Stimulated activated CD4-positive, alpha-beta T cell treated with anti-CD3 and anti-CD28 coated beads, Interleukin-12 subunit alpha, Interleukin-12 subunit beta, amount 100 ng/mL, for 48 hours (primary cell): ENCODE measurements at regions not wholly inside any gene's neighbourhood (a gene's known extent, or its start where the extent isn't known, plus 50 kb on each side); places are given as distances from the start of the nearest gene placed in this dataset.
"Not testable (repeated sequence)": the region's sequence is repeated elsewhere in the genome, so short reads cannot be mapped to it uniquely, and the experiment has no call there.

Experiments
- DNase-seq, 3 donors: peaks; one replicate each; pipeline ENCODE4 v3.0.0-alpha.2; 2020; ENCODE audit warnings: low read depth in 2 of 3, low spot score in 1 of 3

DNA sequence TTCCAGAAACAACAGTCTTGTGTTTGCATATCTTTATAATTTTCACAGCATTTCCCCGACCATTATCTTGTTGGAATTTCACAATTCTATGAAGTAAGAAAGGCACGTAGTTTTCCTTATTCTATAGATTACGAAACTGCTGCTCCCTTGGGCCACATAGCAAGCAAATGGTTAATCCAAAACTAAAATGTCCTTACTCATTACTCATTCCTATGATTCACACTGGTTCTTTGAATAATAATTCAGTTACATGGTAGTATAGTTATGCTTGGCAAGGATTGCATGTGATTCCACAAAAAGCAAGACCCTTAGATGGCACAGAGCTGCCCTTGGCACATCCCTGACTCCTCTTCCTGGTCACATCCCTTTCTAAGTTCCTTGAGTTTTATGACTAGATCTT is 51.2 kb downstream of the OR13H1 start:
- no peak for DNase-seq

DNA sequence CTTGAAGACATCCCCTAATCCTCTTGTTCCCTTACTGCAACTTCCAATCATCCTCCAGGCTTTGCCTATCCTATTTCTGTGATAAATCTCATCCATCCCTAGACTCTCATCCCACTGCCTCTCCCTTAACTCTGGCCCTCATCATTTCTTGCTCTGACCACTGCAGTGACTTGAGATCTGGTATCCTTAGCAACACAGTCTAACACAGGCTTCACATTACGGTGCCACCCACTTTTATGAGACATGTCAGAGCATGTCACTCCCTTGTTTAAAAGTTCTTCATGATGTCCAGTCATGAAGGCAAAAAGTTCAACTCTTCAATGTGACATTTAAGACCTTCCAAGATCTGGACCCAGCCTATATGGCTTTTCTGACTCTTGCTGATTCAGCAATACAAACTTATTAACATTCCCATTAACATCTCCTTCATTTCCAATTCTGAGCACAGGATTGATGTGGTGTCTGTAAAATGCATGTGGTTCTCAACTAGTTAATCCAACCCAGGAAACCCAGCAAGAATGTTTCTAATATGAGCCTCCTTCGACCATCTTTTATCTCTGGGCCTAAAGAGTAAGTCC is 64.0 kb downstream of the OR13H1 start:
- DNase-seq, result no peak

DNA sequence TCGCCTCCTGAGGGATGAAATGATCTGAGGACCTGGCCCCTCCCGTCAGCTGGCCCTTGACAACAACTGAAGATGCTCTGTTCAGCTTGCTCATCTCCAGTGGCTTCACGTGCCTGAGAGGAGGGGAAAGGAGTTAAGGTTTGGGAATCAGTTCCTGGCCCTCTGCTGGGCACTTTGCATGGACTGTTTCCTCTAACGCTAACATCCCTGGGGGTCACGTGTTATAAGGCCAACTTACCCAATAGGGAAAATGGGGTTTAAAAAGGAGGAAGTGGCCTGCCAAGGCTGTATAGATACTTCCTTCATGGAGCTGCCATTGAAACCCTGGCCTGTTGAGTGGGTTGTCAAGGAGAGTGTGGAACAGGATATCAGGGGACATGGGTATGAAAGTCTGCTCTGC is 65.6 kb downstream of the OR13H1 start:
- no peak for DNase-seq

DNA sequence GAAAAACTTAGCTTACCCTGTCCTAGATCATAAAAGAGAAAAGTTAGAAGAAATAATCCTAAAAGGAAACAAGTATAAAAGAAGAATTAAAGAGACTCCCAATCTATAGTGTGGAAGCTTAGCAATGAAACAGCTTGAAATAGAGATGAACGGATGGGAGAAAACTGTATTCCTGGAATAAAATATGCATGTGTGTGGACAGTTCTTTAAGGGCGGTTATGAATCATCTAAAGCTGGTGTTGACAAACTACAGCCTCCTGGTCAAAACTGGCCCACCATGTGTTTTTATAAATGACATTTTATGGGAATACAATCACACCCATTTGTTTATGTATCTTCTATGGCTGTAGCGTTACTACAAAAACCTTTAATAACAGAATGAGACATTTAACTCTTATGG is 69.4 kb downstream of the OR13H1 start:
- no peak for DNase-seq

DNA sequence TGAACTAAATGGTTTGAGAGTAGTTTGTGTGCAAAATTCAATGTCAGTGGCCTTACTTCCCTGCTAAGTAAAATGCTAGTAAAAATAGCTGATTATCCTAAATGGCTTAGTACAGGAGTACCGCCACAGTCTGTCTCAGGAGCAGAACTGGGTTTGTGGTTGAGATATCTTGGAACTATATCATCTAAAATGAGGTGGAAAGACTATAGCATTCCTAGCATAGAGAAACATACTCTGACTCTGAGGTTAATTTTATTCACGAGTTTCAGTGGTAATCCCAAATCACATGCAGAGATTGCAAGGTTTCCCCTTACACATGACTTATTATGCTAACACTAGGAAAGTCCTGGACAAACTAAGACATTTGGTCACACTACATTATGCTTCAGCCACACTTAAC is 70.4 kb downstream of the OR13H1 start:
- DNase-seq, result no peak

DNA sequence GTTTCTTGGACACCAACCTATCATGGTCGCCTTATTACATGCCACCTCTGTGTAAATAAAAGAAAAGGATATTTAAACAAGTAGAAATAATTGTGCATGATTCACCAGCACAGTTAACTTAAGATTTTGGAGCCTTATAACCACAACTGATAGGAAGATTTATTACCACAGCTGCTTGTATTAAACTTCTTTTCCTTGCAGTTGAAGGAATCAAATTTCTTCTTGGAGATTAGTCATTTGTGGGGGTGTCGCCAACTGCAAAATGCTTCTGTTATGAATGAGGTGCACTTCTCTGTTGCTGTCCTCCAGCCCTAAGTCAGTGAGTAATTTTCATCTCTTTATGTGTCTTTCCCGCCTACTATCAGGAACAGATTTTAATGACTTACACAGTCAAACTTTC is 73.3 kb downstream of the OR13H1 start:
- DNase-seq, result no peak

DNA sequence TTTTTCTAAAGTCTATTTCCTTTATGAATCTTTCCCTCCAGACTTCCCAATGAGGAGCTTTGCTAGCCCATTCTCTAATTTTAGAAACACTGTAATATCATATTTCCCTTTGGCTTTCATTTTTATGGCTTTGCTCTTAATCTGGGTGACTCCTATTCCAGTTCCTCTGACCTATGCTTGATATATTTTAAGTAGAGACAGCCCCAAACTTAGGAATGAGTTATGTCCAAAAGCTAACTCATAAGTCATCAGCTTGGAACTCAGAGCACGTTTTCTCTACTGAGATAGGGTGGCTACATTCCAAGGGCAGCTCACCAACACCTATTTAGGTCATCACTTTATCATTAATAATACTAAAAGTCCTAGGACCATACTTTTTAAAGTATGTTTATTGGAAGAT is 77.8 kb downstream of the OR13H1 start:
- no peak for DNase-seq

DNA sequence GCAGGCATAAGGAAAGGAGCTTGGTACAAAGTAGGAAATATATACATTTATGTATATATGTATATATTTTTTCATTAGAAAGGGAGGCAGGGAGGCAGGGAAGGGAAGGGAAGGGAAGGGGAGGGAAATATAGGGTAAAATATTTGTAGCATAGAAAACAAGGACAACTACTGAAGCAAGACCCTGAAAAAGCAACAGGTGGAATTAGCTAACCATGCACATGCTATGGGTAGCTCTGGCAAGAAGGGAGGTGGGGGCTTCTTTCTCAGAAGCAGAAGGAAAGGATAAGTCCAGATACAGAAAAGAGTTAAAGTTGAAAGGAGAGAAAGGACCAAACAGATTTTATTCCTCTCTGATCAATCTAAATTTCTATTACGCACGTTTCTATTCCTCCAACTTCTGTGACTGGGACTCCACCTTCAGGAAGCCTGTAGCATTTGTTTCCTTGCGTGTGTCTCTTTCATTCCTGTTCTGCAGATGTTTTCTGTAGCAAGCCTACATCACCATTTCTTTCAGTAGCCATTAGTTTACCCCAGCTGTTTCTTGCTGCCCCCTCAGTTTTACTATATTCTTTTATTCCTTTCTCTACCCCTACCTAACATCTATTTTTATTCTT is 82.9 kb downstream of the OR13H1 start:
- no peak for DNase-seq

DNA sequence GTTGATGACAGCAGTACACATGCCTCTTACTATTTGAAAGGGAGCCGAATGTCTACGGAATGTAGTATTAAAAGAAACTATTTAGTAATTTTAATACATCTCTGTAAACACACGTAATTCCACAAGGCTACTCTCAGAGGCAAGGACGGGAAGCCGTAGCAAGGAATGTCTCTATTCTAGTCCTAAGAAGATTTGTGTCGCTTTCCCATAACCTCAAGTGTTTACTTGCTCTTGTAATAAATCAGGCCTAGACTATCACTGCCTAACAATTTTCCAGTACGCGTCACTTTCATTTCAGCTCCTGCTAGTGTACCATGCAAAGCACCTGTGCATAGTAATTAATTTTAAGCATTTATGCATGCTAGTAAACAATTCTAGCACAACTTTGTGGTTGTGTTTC is 86.7 kb downstream of the OR13H1 start:
- DNase-seq, result no peak

DNA sequence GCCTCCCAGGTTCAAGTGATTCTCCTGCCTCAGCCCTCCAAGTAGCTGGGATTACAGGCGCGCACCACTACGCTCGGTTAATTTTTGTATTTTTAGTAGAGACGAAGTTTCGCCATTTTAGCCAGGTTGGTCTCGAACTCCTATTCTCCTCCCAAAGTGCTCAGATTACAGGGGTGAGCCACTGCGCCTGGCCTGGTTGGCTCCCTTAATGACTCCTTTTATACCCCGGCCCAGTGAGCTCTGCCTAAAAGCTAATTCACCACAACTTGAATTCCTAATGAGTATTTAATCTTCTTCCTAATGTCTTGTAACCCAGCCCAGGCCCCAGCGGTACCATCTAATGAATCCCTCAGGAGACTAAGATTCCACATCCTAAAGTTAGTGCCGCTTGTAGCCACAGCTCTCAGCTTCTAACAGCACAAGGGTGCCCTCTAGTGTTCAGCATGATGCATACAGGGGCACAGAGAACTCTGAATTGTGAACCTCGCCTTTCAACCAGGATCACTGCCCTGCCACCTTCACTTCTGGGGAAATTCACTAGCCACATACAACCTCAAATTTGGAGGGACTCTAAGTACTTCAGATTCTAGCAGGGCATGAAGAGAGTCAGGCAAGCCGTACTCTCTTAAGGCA is 89.5 kb downstream of the OR13H1 start:
- DNase-seq, result peak in 1 of 3 donors; percentile 59

DNA sequence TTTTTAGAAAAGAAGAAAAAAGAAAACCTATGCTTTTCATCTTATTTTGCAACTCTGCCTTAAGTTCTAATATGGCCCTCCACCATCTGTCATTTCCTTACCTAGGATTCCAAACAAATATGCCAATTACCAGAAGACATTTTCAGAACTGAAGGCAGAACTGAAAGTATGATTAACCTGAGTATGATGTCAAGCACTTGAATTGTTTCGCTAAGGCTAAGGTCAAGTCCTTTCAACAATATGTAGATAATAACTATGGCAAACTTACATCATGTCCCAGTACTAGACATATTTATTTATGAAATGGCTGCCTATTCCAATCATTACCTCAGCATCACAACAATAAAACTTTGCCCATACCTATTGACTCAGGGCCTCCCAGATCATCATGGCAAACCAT is 91.0 kb downstream of the OR13H1 start:
- no peak for DNase-seq

DNA sequence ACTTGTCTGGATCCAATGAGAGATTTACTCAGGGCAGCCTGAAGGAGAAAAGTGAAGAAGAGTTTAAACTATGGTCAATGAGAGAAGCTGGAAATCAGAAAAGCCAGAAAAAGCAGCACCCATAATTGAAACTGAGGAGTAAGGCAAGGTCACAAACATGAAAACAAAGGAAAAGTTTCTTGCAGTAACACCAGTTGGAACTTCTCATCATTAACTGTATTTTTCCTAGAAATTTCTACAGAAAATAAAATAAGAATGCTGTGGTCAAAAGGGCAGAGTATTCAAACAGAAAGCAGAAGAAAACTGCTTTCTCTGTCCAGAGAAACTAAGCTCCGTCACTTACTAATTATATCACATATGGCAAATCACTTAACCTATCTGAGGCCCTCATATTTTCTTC is 102.2 kb downstream of the OR13H1 start:
- DNase-seq, result no peak

DNA sequence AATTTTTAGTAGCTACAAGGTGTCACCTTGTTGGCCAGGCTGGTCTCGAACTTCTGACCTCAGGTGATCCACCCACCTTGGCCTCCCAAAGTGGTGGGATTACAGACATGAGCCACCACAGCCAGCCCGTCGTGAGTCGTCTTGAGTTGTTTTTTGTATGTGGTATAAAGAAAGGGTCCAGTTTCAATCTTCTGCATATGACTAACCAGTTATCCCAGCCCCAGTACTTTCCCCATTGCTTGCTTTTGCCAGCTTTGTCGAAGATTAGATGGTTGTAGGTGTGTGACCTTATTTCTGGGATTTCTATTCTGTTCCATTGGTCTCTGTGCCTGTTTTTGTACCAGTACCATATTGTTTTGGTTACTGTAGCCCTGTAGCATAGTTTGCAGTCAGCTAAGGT is 105.9 kb downstream of the OR13H1 start:
- peak in 1 of 3 donors; percentile 0 for DNase-seq

DNA sequence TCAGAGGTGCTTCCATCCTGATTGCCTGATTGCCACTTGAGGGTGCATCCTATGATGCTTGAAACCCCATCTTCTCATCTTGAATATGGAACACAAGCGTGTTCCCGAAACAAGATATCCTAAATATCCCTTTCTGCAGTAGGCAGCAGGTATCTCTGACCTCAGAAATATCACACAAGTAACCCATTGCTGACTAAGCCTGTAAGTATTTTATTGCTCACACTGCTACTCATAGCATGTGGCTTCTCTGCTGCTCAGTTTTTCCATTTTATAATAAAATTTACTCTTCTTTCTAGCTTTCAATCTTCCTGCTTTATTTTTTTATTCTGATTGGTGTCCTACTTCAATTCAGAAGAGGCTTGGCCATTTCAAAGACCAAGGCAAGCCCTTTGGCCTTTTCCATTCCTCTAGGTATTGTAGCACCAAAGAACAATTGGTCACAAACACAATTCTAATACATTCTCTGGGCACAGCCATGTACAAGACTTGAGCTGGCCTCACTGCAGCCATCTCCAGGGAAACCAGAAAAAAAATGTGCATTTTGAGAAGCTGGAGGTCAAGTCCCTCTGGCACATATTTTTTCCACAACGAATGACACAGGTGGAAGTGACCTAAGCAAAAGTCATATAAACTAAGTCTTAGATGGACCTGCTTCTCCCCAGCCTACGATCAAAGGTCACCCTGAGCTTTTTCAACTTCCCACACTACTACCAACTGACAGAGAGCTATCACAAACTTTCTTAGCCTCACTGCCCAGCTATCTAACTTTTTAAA is 107.0 kb downstream of the OR13H1 start:
- no peak for DNase-seq

DNA sequence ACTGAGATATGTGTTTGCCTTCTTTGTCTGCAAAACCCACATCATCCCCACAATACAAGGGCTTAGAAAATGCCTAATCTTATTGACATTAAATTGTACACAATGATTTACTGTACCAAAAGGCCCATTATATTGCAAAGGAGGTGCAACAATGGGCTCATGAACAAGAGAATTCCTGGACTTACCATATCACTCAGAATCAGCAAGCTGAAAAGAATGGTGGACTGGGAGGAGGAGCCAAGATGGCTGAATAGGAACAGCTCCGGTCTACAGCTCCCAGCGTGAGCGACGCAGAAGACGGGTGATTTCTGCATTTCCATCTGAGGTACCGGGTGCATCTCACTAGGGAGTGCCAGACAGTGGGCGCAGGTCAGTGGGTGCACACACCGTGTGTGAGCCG is 119.9 kb downstream of the OR13H1 start:
- not testable (repeated sequence) for DNase-seq

DNA sequence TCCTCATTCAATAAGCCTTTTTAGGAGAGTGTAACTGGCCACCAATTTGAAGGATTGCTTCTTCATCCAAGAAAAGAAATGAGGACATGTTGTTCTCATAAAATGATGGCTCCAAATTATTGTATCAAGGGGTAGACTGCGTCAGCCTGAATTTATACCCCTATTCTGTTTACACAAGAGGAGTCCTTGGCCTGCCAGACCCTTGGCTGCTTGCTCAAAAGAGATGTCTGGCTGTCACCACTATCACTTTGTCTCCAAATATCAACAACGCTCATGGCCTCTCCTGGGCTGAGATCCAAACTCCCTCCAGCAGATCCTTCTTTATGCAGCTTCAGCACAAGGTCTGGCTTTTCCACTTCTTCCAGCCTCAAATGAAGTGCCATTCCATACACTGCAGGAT is 127.9 kb downstream of the OR13H1 start:
- DNase-seq, result no peak

DNA sequence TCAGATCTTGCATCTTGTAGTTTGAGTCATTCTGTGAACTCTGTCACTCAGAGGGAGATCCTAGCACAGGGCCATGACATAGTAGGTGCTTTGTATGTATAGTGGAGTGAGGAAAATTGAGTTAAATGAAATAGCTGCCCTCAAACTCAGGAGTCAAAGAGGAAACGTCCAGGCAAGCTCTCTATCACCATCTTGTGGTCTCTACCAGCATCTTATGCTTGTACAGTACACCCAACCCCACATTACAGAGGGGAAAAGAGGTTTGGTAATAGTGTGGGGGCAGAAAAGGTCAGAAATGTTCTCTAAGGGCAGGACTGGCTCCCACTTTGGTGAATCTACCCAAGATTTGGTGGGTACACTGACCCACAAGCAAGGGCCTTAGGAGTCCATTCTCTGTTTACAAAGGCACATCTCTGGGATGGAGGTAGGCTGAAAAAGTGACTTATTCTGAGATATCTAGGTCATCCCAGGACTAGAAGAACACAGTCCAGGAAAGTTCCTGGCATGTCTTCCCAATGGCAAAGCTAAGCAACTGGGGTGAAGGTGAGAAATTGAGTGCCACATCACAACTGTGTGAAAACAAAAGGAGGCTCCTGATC is 131.8 kb downstream of the OR13H1 start:
- no peak for DNase-seq

DNA sequence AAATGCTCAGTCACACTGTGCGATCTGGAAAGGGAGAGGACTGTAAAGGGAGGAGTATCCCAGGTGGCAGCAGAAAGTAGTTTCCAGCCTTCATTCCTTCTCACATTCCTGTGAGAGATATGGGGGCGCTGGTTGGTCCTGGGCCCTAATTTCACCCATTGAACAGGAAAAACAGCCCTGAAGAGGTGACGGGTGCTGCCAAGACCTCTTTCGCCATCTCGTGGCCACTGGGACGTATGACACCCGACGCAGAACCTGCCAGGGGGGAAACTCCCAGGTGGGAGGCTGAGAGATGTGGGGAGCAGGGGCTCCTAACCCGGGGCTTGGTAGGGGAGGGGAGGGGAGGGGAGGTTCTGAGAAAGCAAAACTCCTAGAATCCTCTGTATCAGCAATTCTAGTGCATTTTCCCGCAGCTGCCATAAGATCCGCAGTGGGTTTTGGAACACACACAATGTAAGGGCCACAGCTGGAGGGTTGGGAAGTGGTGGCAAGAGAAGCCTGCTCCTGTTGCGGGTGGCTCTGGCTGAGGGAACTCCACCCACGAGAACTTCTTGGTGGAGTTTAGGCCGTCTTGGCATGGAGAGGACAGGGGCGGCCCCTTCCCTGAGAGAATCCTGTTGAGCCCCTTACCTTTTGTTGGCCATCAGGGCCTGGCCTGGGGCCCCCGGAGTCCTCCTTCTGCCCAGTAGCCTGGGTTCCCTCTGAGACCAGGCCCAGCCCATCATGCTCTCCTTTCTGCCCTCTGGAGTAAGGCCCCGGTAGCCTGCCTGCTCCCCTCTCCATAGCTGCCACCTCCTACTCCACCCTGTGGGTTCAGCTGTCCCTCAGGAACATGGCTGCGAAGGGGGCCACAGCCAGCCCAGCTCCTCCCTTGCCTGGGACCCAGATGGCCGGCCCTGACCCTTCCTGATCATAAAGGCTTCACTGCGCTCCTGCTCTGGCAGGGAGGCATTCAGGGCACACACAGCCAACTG is 134.1 kb downstream of the OR13H1 start:
- DNase-seq, result peak in 2 of 3 donors; percentile 16 to 47

DNA sequence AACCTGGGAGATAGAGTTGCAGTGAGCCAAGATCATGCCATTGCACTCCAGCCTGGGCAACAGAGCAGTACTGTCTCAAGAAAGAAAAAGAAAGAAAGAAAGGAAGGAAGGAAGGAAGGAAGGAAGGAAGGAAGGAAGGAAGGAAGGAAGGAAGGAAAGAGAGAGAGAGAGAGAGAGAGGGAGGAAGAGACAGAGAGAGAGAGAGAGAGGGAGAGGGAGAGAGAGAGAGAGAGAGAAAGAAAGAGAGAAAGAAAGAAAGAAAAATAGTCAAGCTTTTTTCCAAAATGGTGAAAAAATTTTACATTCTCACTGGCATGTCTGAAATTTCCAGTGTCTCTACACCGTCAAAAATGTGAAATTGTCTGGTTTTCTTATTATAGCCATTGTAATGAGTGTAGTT is 138.9 kb downstream of the OR13H1 start:
- DNase-seq, result not testable (repeated sequence)

DNA sequence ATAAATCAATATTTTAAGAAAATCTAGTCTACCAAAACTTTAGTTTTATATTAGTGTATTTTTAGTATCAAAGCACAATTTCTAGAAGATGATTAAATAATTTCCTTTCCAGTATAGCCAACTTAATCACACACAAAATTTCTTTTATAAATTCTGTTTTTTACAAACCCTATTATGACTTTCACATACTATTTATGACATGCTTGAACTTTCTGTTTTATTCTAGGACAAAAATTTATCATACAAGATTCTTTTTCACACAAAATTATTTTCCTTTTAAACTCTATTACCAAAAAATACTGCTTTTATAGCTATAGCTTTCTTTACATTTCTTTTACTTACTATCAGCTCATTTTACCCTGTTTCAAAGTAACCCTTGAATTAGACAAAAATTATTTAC is 149.5 kb downstream of the OR13H1 start:
- DNase-seq, result no peak

DNA sequence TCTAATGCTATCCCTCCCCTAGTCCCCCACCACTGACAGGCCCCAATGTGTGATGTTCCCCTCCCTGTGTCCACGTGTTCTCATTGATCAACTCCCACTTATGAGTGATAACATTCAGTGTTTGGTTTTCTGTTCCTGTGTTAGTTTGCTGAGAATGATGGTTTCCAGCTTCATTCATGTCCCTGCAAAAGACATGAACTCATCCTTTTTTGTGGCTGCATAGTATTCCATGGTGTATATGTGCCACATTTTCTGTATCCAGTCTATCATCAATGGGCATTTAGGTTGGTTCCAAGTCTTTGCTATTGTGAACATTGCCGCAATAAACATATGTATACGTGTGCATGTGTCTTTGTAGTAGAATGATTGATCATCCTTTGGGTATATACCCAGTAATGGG is 153.1 kb downstream of the OR13H1 start:
- DNase-seq, result not testable (repeated sequence)
